SK-N-SH treated with all-trans-retinoic acid at 6 μM for 48 hours (cell line): ENCODE measurements at regions not wholly inside any gene's neighbourhood (a gene's known extent, or its start where the extent isn't known, plus 50 kb on each side); places are given as distances from the start of the nearest gene placed in this dataset.

Experiments
- ATAC-seq: fragments of 200-7000 bp; cut with Tn5 transposase; 3 replicates; pipeline ENCODE4 v1.9.1; 2020; ENCODE audit warnings: mild to moderate bottlenecking, moderate library complexity
- ARNTL ChIP-seq: fragments of 450-650 bp; formaldehyde crosslinking; IDR thresholded peaks from 2 replicates; pipeline ENCODE4 v1.5.0; 2020; ENCODE audit warnings: low read depth, mild to moderate bottlenecking, moderate library complexity, borderline replicate concordance
- BACH2 ChIP-seq: fragments of 250-450 bp; sonication (Bioruptor Pico); IDR thresholded peaks from 2 replicates; pipeline ENCODE4 v1.9.0; 2021; ENCODE audit warnings: mild to moderate bottlenecking, borderline replicate concordance
- CSDC2 ChIP-seq: fragments of 250-450 bp; sonication (Bioruptor Pico); IDR thresholded peaks from 2 replicates; pipeline ENCODE4 v1.5.0; 2020; ENCODE audit warnings: mild to moderate bottlenecking, moderate library complexity
- ESRRG ChIP-seq: fragments of 250-450 bp; sonication (Bioruptor Pico); IDR thresholded peaks from 2 replicates; pipeline ENCODE4 v1.6.1; 2021; ENCODE audit warnings: mild to moderate bottlenecking
- ISL1 ChIP-seq: fragments of 250-450 bp; sonication (Bioruptor Pico); IDR thresholded peaks from 2 replicates; pipeline ENCODE4 v2.1.2; 2022; ENCODE audit warnings: mild to moderate bottlenecking, moderate library complexity
- OSR1 ChIP-seq: fragments of 250-450 bp; sonication (Bioruptor Pico); IDR thresholded peaks from 2 replicates; pipeline ENCODE4 v1.8.0; 2022; ENCODE audit warnings: moderate library complexity, mild to moderate bottlenecking, inconsistent platforms
- POU6F1 ChIP-seq: fragments of 250-450 bp; sonication (Bioruptor Pico); IDR thresholded peaks from 2 replicates; pipeline ENCODE4 v1.8.0; 2021; ENCODE audit warnings: low read depth, mild to moderate bottlenecking, moderate library complexity, borderline replicate concordance
- PPARA ChIP-seq: fragments of 250-450 bp; sonication (Bioruptor Pico); IDR thresholded peaks from 2 replicates; pipeline ENCODE4 v1.5.0; 2020; ENCODE audit warnings: mild to moderate bottlenecking, borderline replicate concordance
- RARB ChIP-seq: fragments of 250-450 bp; sonication (Bioruptor Pico); IDR thresholded peaks from 2 replicates; pipeline ENCODE4 v1.8.0; 2021; ENCODE audit warnings: mild to moderate bottlenecking, moderate library complexity
- SNAI2 ChIP-seq: fragments of 250-450 bp; sonication (Bioruptor Pico); IDR thresholded peaks from 2 replicates; pipeline ENCODE4 v1.5.0; 2020; ENCODE audit warnings: mild to moderate bottlenecking, moderate library complexity
- TOX ChIP-seq: fragments of 250-450 bp; sonication (Bioruptor Pico); IDR thresholded peaks from 2 replicates; pipeline ENCODE4 v1.8.0; 2021; ENCODE audit warnings: mild to moderate bottlenecking, moderate library complexity, borderline replicate concordance
- ZC3H10 ChIP-seq: fragments of 250-450 bp; sonication (Bioruptor Pico); IDR thresholded peaks from 2 replicates; pipeline ENCODE4 v1.5.1; 2021; ENCODE audit warnings: mild to moderate bottlenecking, moderate library complexity
- ZFP3 ChIP-seq: fragments of 250-450 bp; sonication (Bioruptor Pico); IDR thresholded peaks from 2 replicates; pipeline ENCODE4 v1.5.0; 2020; ENCODE audit warnings: mild to moderate bottlenecking, moderate library complexity
- ZFP30 ChIP-seq: fragments of 450-650 bp; formaldehyde crosslinking; IDR thresholded peaks from 2 replicates; pipeline ENCODE4 v1.5.0; 2022; ENCODE audit warnings: mild to moderate bottlenecking, moderate library complexity
- ZNF565 ChIP-seq: fragments of 450-650 bp; formaldehyde crosslinking; conservative IDR thresholded peaks from 2 replicates; pipeline ENCODE4 v1.5.0; 2020; ENCODE audit warnings: low read depth, mild to moderate bottlenecking, moderate library complexity
- ZNF70 ChIP-seq: fragments of 450-650 bp; formaldehyde crosslinking; IDR thresholded peaks from 2 replicates; pipeline ENCODE4 v1.5.0; 2020; ENCODE audit warnings: mild to moderate bottlenecking, moderate library complexity
- ZNF8 ChIP-seq: fragments of 450-650 bp; formaldehyde crosslinking; IDR thresholded peaks from 2 replicates; pipeline ENCODE4 v1.5.0; 2020; ENCODE audit warnings: mild to moderate bottlenecking, moderate library complexity
- TF ChIP-seq, protein P1 (sequence below): fragments of 250-450 bp; sonication (Bioruptor Pico); IDR thresholded peaks from 2 replicates; pipeline ENCODE4 v1.8.0; 2020; ENCODE audit warnings: mild to moderate bottlenecking, moderate library complexity, borderline replicate concordance
- TF ChIP-seq, protein P2 (sequence below): fragments of 250-450 bp; sonication (Bioruptor Pico); IDR thresholded peaks from 2 replicates; pipeline ENCODE4 v1.5.0; 2020; ENCODE audit warnings: mild to moderate bottlenecking, moderate library complexity
- TF ChIP-seq, protein P3 (sequence below): fragments of 250-450 bp; sonication (Bioruptor Pico); IDR thresholded peaks from 2 replicates; pipeline ENCODE4 v1.5.1; 2020; ENCODE audit warnings: low read depth, mild to moderate bottlenecking, moderate library complexity
- TF ChIP-seq, protein P4 (sequence below): fragments of 250-450 bp; sonication (Bioruptor Pico); IDR thresholded peaks from 2 replicates; pipeline ENCODE4 v1.5.1; 2021; ENCODE audit warnings: mild to moderate bottlenecking, moderate library complexity

- TF ChIP-seq ZC3H10 (no peak), ARNTL (CRISPR knock-in tag) (no peak), OSR1 (CRISPR knock-in tag) (no peak), CSDC2 (CRISPR knock-in tag) (no peak), PPARA (no peak), SNAI2 (CRISPR knock-in tag) (no peak), ESRRG (CRISPR knock-in tag) (no peak), RARB (CRISPR knock-in tag) (no peak), ZNF8 (CRISPR knock-in tag) (no peak), ZFP3 (CRISPR knock-in tag) (no peak), ZNF565 (no peak), ZFP30 (no peak)
- TF ChIP-seq, protein P1, sequence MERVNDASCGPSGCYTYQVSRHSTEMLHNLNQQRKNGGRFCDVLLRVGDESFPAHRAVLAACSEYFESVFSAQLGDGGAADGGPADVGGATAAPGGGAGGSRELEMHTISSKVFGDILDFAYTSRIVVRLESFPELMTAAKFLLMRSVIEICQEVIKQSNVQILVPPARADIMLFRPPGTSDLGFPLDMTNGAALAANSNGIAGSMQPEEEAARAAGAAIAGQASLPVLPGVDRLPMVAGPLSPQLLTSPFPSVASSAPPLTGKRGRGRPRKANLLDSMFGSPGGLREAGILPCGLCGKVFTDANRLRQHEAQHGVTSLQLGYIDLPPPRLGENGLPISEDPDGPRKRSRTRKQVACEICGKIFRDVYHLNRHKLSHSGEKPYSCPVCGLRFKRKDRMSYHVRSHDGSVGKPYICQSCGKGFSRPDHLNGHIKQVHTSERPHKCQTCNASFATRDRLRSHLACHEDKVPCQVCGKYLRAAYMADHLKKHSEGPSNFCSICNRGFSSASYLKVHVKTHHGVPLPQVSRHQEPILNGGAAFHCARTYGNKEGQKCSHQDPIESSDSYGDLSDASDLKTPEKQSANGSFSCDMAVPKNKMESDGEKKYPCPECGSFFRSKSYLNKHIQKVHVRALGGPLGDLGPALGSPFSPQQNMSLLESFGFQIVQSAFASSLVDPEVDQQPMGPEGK: no peak
- TF ChIP-seq, protein P2, sequence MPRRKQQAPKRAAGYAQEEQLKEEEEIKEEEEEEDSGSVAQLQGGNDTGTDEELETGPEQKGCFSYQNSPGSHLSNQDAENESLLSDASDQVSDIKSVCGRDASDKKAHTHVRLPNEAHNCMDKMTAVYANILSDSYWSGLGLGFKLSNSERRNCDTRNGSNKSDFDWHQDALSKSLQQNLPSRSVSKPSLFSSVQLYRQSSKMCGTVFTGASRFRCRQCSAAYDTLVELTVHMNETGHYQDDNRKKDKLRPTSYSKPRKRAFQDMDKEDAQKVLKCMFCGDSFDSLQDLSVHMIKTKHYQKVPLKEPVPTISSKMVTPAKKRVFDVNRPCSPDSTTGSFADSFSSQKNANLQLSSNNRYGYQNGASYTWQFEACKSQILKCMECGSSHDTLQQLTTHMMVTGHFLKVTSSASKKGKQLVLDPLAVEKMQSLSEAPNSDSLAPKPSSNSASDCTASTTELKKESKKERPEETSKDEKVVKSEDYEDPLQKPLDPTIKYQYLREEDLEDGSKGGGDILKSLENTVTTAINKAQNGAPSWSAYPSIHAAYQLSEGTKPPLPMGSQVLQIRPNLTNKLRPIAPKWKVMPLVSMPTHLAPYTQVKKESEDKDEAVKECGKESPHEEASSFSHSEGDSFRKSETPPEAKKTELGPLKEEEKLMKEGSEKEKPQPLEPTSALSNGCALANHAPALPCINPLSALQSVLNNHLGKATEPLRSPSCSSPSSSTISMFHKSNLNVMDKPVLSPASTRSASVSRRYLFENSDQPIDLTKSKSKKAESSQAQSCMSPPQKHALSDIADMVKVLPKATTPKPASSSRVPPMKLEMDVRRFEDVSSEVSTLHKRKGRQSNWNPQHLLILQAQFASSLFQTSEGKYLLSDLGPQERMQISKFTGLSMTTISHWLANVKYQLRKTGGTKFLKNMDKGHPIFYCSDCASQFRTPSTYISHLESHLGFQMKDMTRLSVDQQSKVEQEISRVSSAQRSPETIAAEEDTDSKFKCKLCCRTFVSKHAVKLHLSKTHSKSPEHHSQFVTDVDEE (CRISPR knock-in tag): no peak
Measured at GRCh38 chr9:107198718-107199117, 84.4 kb upstream of the RAD23B start.

DNA sequence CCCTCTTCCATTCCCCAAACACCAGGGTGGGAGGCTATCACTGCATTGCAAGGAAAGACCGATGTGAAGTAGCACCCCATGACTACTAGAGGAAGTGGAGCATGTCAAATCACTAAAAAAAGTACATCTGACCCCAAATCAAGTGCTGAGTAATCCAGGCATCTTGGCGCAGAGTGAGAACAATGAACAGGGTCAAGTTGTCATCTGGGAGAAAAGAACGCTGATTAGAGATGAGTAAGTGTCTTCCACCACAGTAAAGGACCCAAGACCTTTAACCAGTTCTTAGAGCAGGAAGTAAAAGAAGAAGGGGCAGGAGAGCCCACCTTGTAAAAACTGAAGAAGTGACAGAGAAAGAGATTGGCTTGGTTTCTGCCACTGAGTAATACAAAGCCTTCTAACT, 75.0 kb upstream of the RAD23B start:
- no peak for TF ChIP-seq TOX (CRISPR knock-in tag)
- no peak for TF ChIP-seq ZFP3 (CRISPR knock-in tag)
- TF ChIP-seq POU6F1 (CRISPR knock-in tag): no peak
- no peak for TF ChIP-seq ZNF8 (CRISPR knock-in tag)
- no peak for TF ChIP-seq CSDC2 (CRISPR knock-in tag)
- TF ChIP-seq OSR1 (CRISPR knock-in tag): no peak
- no peak for TF ChIP-seq BACH2 (CRISPR knock-in tag)
- TF ChIP-seq ISL1 (CRISPR knock-in tag): no peak
- TF ChIP-seq, protein P2 (CRISPR knock-in tag): no peak
- TF ChIP-seq, protein P3, sequence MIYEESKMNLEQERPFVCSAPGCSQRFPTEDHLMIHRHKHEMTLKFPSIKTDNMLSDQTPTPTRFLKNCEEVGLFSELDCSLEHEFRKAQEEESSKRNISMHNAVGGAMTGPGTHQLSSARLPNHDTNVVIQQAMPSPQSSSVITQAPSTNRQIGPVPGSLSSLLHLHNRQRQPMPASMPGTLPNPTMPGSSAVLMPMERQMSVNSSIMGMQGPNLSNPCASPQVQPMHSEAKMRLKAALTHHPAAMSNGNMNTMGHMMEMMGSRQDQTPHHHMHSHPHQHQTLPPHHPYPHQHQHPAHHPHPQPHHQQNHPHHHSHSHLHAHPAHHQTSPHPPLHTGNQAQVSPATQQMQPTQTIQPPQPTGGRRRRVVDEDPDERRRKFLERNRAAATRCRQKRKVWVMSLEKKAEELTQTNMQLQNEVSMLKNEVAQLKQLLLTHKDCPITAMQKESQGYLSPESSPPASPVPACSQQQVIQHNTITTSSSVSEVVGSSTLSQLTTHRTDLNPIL: no peak
- TF ChIP-seq RARB (CRISPR knock-in tag): no peak
- TF ChIP-seq, protein P4, sequence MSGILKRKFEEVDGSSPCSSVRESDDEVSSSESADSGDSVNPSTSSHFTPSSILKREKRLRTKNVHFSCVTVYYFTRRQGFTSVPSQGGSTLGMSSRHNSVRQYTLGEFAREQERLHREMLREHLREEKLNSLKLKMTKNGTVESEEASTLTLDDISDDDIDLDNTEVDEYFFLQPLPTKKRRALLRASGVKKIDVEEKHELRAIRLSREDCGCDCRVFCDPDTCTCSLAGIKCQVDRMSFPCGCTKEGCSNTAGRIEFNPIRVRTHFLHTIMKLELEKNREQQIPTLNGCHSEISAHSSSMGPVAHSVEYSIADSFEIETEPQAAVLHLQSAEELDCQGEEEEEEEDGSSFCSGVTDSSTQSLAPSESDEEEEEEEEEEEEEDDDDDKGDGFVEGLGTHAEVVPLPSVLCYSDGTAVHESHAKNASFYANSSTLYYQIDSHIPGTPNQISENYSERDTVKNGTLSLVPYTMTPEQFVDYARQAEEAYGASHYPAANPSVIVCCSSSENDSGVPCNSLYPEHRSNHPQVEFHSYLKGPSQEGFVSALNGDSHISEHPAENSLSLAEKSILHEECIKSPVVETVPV (CRISPR knock-in tag): no peak
- TF ChIP-seq ZC3H10: no peak
- no peak for TF ChIP-seq ESRRG (CRISPR knock-in tag)
- no peak for TF ChIP-seq PPARA
- no peak for TF ChIP-seq ZNF70
- no peak for TF ChIP-seq ZNF565
- peak; percentile 57 for ATAC-seq

More at GRCh38 chr9:107198718-107199117, 84.4 kb upstream of the RAD23B start:
- ATAC-seq: no peak
